HL-60 (cell line): ENCODE measurements at regions not wholly inside any gene's neighbourhood (a gene's known extent, or its start where the extent isn't known, plus 50 kb on each side); places are given as distances from the start of the nearest gene placed in this dataset.

Experiments
- DNase-seq, 2 experiments: peaks; one replicate each; pipeline ENCODE4 v3.0.0-alpha.2; 2010 to 2020; ENCODE audit warnings: low read depth in 1 of 2, low spot score in 1 of 2
- H3K27ac ChIP-seq: fragments of 250-450 bp; sonication (Bioruptor Pico); replicated peaks from 2 replicates; pipeline ENCODE4 v1.5.1; 2020; ENCODE audit warnings: mild to moderate bottlenecking, moderate library complexity
- H3K27me3 ChIP-seq: fragments of 250-450 bp; sonication (Bioruptor Pico); 2 replicates; pipeline ENCODE4 v1.5.1; 2021; ENCODE audit warnings: mild to moderate bottlenecking, moderate library complexity; ENCODE audit not compliant: insufficient read depth, poor library complexity, severe bottlenecking
- H3K4me3 ChIP-seq: replicated peaks from 2 replicates; pipeline ENCODE4 v1.5.1; 2011; ENCODE audit warnings: mild to moderate bottlenecking, control low read depth, low read length; ENCODE audit not compliant: insufficient read depth
- CTCF ChIP-seq: IDR thresholded peaks from one replicate; pipeline ENCODE4 v1.5.1; 2011; ENCODE audit warnings: low read length, control low read depth, inconsistent platforms; ENCODE audit not compliant: insufficient read depth
- GABPA ChIP-seq: IDR thresholded peaks from 2 replicates; pipeline ENCODE4 v1.6.1; 2012; ENCODE audit warnings: low read depth
- POLR2AphosphoS5 ChIP-seq: IDR thresholded peaks from 2 replicates; pipeline ENCODE4 v1.6.1; 2012; ENCODE audit warnings: low read depth
- REST ChIP-seq: IDR thresholded peaks from 2 replicates; pipeline ENCODE4 v1.6.1; 2012; ENCODE audit warnings: low read depth; ENCODE audit not compliant: insufficient replicate concordance
- SPI1 ChIP-seq: IDR thresholded peaks from 2 replicates; pipeline ENCODE4 v1.6.1; 2012; ENCODE audit warnings: low read depth, mild to moderate bottlenecking, borderline replicate concordance

- H3K4me3 ChIP-seq: no peak overlapping the region
- no peak for DNase-seq
- no peak for TF ChIP-seq POLR2AphosphoS5
- TF ChIP-seq REST: no peak
- TF ChIP-seq SPI1: no peak
- no peak for TF ChIP-seq GABPA
- no peak for TF ChIP-seq CTCF
- no peaks in the 10 kb centered on the region for H3K27me3 ChIP-seq
- H3K27ac ChIP-seq: no peak overlapping the region
Measured at GRCh38 chr12:84550518-84550917, 362.1 kb downstream of the SLC6A15 start.

- TF ChIP-seq POLR2AphosphoS5 (no peak), SPI1 (no peak), CTCF (no peak), GABPA (no peak), REST (no peak)
- Histone ChIP-seq H3K27ac (no peak overlapping the region), H3K4me3 (no peak overlapping the region), H3K27me3 (no peaks in the 10 kb centered on the region)
- no peak for DNase-seq
Measured at GRCh38 chr12:84542289-84542688, 370.3 kb downstream of the SLC6A15 start.

GRCh38 chr12:84537666-84538065, 374.9 kb downstream of the SLC6A15 start:
- no peak overlapping the region for H3K4me3 ChIP-seq
- no peak overlapping the region for H3K27ac ChIP-seq
- no peak for DNase-seq
- TF ChIP-seq CTCF (no peak), GABPA (no peak), POLR2AphosphoS5 (no peak), REST (no peak), SPI1 (no peak)
- no peaks in the 10 kb centered on the region for H3K27me3 ChIP-seq
